ENCODE measurements at regions not wholly inside any gene's neighbourhood (a gene's known extent, or its start where the extent isn't known, plus 50 kb on each side); places are given as distances from the start of the nearest gene placed in this dataset.

- TF ChIP-seq CTCF (IDR thresholded peaks at IDR 0.05) (no peak), POLR2A (IDR thresholded peaks at IDR 0.05) (no peak), POLR2AphosphoS5 (IDR thresholded peaks at IDR 0.05) (no peak)
Observed at GRCh38 chr2:133992454-133992853, 261.4 kb upstream of the MGAT5 start.
